ENCODE measurements at regions not wholly inside any gene's neighbourhood (a gene's known extent, or its start where the extent isn't known, plus 50 kb on each side); places are given as distances from the start of the nearest gene placed in this dataset.

DNA sequence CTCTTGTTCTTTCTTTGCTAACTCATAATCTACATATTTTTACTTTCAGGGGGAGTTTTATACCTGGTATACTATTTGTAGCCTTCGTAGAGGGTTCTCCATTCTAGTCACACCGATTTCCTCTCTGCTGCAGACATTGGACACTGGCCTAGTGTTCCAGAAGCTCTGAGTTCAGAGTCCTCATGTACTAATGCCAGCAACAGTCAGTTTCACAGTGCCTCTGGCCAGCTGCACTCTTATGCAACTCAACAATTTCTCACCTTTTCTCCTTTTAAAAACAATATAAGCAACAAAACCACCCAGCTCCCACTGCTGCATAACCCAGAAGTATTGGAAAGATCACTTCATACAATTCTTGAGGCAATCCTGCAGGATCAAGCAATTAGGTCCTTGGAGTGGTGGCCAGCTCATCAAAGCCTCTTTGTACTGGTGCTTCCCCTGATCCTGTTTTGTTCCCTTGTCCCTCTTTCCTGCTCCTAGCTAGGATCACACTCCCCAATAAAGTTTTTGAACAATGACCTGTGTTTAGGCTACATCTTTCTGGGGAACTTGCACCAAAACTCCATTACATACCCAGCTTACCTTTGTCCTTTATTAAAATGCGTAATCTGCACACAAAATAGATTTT is 98.1 kb upstream of the TUT7 start:
- no peaks in the 10 kb centered on the region for H3K9me3 ChIP-seq (ENCODE audit: control insufficient read depth in 2 of 3, low read length in 3 of 3)
- no peak for DNase-seq
- no peaks in the 10 kb centered on the region for H3K4me1 ChIP-seq (ENCODE audit: control insufficient read depth in 2 of 2, insufficient read depth in 2 of 2, low read length in 2 of 2)
- ChIA-PET CTCF (no interaction called here), POLR2A (no interaction called here)
- H3K27me3 ChIP-seq (ENCODE audit: control insufficient read depth in 2 of 2, insufficient read depth in 2 of 2, low read length in 2 of 2) = no peaks in the 10 kb centered on the region
- no peak overlapping the region for H3K4me3 ChIP-seq (ENCODE audit: low read length)
- peaks cover 0 to 16% (median 5%) of the 10 kb centered on the region in 5 donors for H3K27me3 Mint-ChIP-seq
- H3K27ac ChIP-seq (ENCODE audit: low read depth, low read length) = no peak overlapping the region
- no peak for ATAC-seq
- no peak overlapping the region for H3K27ac Mint-ChIP-seq
- H3K4me1 Mint-ChIP-seq = peaks cover 0 to 3% (median 0%) of the 10 kb centered on the region in 7 donors
- H3K9me3 Mint-ChIP-seq = peaks cover 0 to 2% (median 0%) of the 10 kb centered on the region in 11 donors
- no peak overlapping the region for H3K4me3 Mint-ChIP-seq
- no peaks in the 10 kb centered on the region for H3K36me3 Mint-ChIP-seq
- H3K36me3 ChIP-seq (ENCODE audit: control insufficient read depth in 2 of 3, insufficient read depth in 3 of 3, low read length in 3 of 3) = no peaks in the 10 kb centered on the region
- intact Hi-C loops (cut with micrococcal nuclease) = no loop called here

DNA sequence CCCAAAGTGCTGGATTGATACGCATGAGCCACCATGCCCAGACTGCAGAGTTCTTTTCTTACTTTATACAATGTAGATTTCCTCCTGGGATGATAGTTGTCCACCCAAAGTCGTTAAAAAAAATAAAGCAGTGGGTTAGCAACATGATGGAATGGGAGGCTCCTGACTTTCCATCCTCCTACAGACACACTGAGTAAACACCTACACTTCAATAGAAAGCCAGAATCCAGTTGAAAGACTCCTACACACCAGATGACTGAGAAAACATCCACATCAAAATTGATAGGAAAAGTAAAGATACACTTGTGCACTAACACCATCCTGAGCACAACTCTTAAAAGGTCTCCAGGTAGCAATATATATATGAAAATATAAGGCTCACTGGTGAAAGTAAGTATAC is 95.0 kb upstream of the TUT7 start:
- no peaks in the 10 kb centered on the region for H3K9me3 ChIP-seq (ENCODE audit: control insufficient read depth in 2 of 3, low read length in 3 of 3)
- POLR2A ChIA-PET = no interaction called here
- ATAC-seq = no peak
- H3K36me3 ChIP-seq (ENCODE audit: control insufficient read depth in 2 of 3, insufficient read depth in 3 of 3, low read length in 3 of 3) = no peaks in the 10 kb centered on the region
- no peaks in the 10 kb centered on the region for H3K36me3 Mint-ChIP-seq
- H3K4me1 ChIP-seq (ENCODE audit: control insufficient read depth in 2 of 2, insufficient read depth in 2 of 2, low read length in 2 of 2) = no peaks in the 10 kb centered on the region
- H3K27ac Mint-ChIP-seq = no peak overlapping the region
- peaks cover 0 to 26% (median 23%) of the 10 kb centered on the region in 5 donors for H3K27me3 Mint-ChIP-seq
- DNase-seq = no peak
- intact Hi-C loops (cut with micrococcal nuclease) = no loop called here
- peaks cover 0 to 2% (median 0%) of the 10 kb centered on the region in 11 donors for H3K9me3 Mint-ChIP-seq
- peaks cover 0 to 3% (median 0%) of the 10 kb centered on the region in 7 donors for H3K4me1 Mint-ChIP-seq
- no peak overlapping the region for H3K4me3 Mint-ChIP-seq
- no peak overlapping the region for H3K4me3 ChIP-seq (ENCODE audit: low read length)
- no peak overlapping the region for H3K27ac ChIP-seq (ENCODE audit: low read depth, low read length)
- H3K27me3 ChIP-seq (ENCODE audit: control insufficient read depth in 2 of 2, insufficient read depth in 2 of 2, low read length in 2 of 2) = no peaks in the 10 kb centered on the region
- CTCF ChIA-PET = no interaction called here

DNA sequence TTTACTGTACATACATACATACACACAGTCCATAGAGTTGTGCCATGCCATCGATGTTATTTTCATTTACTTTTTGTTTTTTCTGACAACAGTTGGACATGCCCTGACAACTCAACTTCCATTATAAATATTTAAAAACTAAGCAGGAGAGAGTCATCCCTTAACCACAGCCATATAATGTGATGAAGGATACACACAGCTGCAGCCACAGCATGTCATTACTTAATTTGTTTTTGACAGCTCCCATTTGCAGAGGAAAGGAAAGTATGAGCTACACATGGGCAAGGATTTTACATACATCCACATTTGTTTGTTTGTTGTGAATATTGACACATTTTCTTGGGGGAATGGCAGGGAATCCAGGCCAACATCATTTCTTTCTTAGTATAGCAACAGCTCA is 91.5 kb upstream of the TUT7 start:
- CTCF ChIA-PET = no interaction called here
- H3K4me3 ChIP-seq (ENCODE audit: low read length) = no peak overlapping the region
- intact Hi-C loops (cut with micrococcal nuclease) = no loop called here
- POLR2A ChIA-PET = interaction anchor here (0.6 kb wide), 1 partner anchor 474 kb away, joined by 5 read pairs; no protein-coding TSS in a partner anchor
- H3K4me1 ChIP-seq (ENCODE audit: control insufficient read depth in 2 of 2, insufficient read depth in 2 of 2, low read length in 2 of 2) = no peaks in the 10 kb centered on the region
- no peaks in the 10 kb centered on the region for H3K36me3 ChIP-seq (ENCODE audit: control insufficient read depth in 2 of 3, insufficient read depth in 3 of 3, low read length in 3 of 3)
- H3K36me3 Mint-ChIP-seq = no peaks in the 10 kb centered on the region
- H3K27me3 Mint-ChIP-seq = peaks cover 8 to 37% (median 25%) of the 10 kb centered on the region in 5 donors
- DNase-seq = no peak
- H3K4me3 Mint-ChIP-seq = no peak overlapping the region
- no peak for ATAC-seq
- H3K9me3 ChIP-seq (ENCODE audit: control insufficient read depth in 2 of 3, low read length in 3 of 3) = no peaks in the 10 kb centered on the region
- H3K27me3 ChIP-seq (ENCODE audit: control insufficient read depth in 2 of 2, insufficient read depth in 2 of 2, low read length in 2 of 2) = no peaks in the 10 kb centered on the region
- no peaks in the 10 kb centered on the region for H3K9me3 Mint-ChIP-seq
- no peak overlapping the region for H3K27ac Mint-ChIP-seq
- no peak overlapping the region for H3K27ac ChIP-seq (ENCODE audit: low read depth, low read length)
- peaks cover 0 to 2% (median 0%) of the 10 kb centered on the region in 7 donors for H3K4me1 Mint-ChIP-seq

DNA sequence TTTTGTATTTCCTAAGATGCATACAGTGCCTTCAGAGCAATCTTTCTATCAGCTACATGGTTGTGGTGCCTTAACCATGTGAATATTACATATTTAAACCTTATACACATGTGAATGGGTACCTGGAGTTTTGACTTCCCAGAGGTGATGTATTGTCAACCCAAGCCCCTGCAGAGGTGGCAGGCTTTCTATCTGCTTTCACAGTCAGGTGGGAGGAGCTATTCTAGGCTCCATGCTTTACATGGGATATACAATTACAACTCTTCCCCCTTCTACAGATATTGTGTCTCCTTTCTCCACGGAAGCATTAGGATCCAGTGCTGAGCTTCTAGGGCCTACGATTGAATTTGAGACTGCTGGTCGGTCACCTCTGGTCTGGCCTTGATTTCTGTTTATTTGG is 89.8 kb upstream of the TUT7 start:
- no peaks in the 10 kb centered on the region for H3K36me3 ChIP-seq (ENCODE audit: control insufficient read depth in 2 of 3, insufficient read depth in 3 of 3, low read length in 3 of 3)
- no peak for ATAC-seq
- no peaks in the 10 kb centered on the region for H3K9me3 ChIP-seq (ENCODE audit: control insufficient read depth in 2 of 3, low read length in 3 of 3)
- no peak for DNase-seq
- no peak overlapping the region for H3K4me3 ChIP-seq (ENCODE audit: low read length)
- intact Hi-C loops (cut with micrococcal nuclease) = no loop called here
- peaks cover 8 to 35% (median 29%) of the 10 kb centered on the region in 5 donors for H3K27me3 Mint-ChIP-seq
- no peak overlapping the region for H3K4me3 Mint-ChIP-seq
- H3K4me1 Mint-ChIP-seq = peaks cover 0 to 2% (median 0%) of the 10 kb centered on the region in 7 donors
- no peak overlapping the region for H3K27ac ChIP-seq (ENCODE audit: low read depth, low read length)
- no peaks in the 10 kb centered on the region for H3K27me3 ChIP-seq (ENCODE audit: control insufficient read depth in 2 of 2, insufficient read depth in 2 of 2, low read length in 2 of 2)
- POLR2A ChIA-PET = no interaction called here
- CTCF ChIA-PET = no interaction called here
- peaks cover 0 to 3% (median 0%) of the 10 kb centered on the region in 11 donors for H3K9me3 Mint-ChIP-seq
- H3K4me1 ChIP-seq (ENCODE audit: control insufficient read depth in 2 of 2, insufficient read depth in 2 of 2, low read length in 2 of 2) = no peaks in the 10 kb centered on the region
- no peak overlapping the region for H3K27ac Mint-ChIP-seq
- peaks cover 0 to under 1% (median 0%) of the 10 kb centered on the region in 5 donors for H3K36me3 Mint-ChIP-seq

DNA sequence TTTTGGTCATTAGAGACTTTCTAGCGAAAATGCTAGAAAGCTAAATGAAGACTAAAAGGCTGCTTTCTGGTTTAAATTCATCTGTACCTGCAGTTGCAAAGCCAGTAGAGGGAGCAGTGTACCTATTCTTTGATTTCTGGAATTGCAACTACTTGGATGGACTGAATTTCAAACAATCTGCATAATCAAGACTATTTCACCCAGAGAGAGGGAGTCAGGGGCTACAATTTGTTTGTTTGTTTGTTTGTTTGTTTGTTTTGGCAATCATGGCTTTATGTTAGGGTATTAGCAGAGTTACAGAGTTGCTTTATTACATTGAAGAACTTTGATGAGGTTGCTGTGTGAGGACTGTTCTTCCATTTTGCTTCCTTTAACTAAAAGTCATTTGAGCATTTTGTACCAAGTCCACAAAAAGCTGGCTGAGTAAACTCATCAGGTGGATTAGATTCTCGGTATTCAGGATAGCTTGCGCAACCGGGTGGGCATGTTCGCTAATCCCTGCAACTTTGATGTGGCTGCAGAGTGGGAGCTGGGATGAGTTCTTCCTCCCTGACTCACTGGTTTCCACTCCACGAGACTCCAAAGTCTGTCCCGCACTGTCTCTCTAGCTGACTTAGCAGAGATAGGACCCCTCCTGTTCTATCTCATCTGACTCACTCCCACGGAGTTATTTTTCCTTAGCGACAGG is 80.0 kb upstream of the TUT7 start:
- Mint-ChIP-seq H3K27me3 (peaks cover 2 to 40% (median 31%) of the 10 kb centered on the region in 5 donors), H3K4me3 (no peak overlapping the region), H3K36me3 (peaks cover 0 to 5% (median 0%) of the 10 kb centered on the region in 5 donors), H3K27ac (no peak overlapping the region), H3K9me3 (peaks cover 0 to 14% (median 4%) of the 10 kb centered on the region in 11 donors), H3K4me1 (no peaks in the 10 kb centered on the region)
- intact Hi-C loops (cut with micrococcal nuclease) = loop anchor here (1.0 to 5.0 kb wide), 2 partner anchors 232 to 890 kb away; no protein-coding TSS in a partner anchor
- DNase-seq (peak in 5 of 9 donors; percentile 7 to 28 (median 16)), ATAC-seq (no peak)
- H3K4me1 ChIP-seq (ENCODE audit: control insufficient read depth in 2 of 2, insufficient read depth in 2 of 2, low read length in 2 of 2) = no peaks in the 10 kb centered on the region
- H3K9me3 ChIP-seq (ENCODE audit: control insufficient read depth in 2 of 3, low read length in 3 of 3) = no peaks in the 10 kb centered on the region
- H3K27ac ChIP-seq (ENCODE audit: low read depth, low read length) = no peak overlapping the region
- H3K36me3 ChIP-seq (ENCODE audit: control insufficient read depth in 2 of 3, insufficient read depth in 3 of 3, low read length in 3 of 3) = no peaks in the 10 kb centered on the region
- ChIA-PET CTCF (no interaction called here), POLR2A (no interaction called here)
- H3K27me3 ChIP-seq (ENCODE audit: control insufficient read depth in 2 of 2, insufficient read depth in 2 of 2, low read length in 2 of 2) = peaks cover 0 to 4% of the 10 kb centered on the region in 2 donors
- no peak overlapping the region for H3K4me3 ChIP-seq (ENCODE audit: low read length)

DNA sequence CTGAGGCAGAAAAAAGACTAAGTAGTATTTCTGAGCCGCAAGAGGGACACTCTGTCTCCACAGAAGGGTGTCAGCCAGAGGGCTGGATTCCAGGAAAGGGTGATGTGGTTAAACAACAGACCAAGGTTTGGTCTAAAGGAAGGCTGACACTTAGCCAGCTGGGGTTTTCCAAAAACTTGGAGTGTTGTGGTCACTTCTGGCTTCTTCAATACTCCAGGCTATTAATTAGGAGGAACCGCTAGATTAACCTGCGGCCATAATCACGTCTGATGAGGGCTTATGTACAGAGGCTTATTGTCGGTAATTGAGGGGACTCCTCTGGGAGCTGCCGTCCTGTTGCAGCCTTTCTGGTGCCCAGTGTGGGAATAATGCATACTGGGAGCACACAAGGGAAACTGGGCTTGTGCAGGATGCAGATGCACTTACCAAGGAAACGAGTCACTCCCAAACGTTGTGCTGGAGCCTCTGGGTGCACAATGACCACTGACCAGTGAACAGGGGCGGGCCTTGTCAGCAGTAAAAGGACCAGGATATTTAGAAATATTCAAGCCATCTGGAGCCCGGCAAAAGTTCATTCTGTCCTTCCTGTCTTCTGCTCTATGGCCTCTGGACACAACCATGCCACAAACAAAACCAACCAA is 70.2 kb upstream of the TUT7 start:
- ATAC-seq (no peak), DNase-seq (no peak)
- Histone ChIP-seq H3K27me3 (ENCODE audit: control insufficient read depth in 2 of 2, insufficient read depth in 2 of 2, low read length in 2 of 2) (no peaks in the 10 kb centered on the region), H3K36me3 (ENCODE audit: control insufficient read depth in 2 of 3, insufficient read depth in 3 of 3, low read length in 3 of 3) (no peaks in the 10 kb centered on the region), H3K4me1 (ENCODE audit: control insufficient read depth in 2 of 2, insufficient read depth in 2 of 2, low read length in 2 of 2) (no peaks in the 10 kb centered on the region), H3K27ac (ENCODE audit: low read depth, low read length) (no peak overlapping the region), H3K9me3 (ENCODE audit: control insufficient read depth in 2 of 3, low read length in 3 of 3) (no peaks in the 10 kb centered on the region), H3K4me3 (ENCODE audit: low read length) (no peak overlapping the region)
- Mint-ChIP-seq H3K9me3 (no peaks in the 10 kb centered on the region), H3K36me3 (no peaks in the 10 kb centered on the region), H3K4me3 (no peak overlapping the region), H3K27me3 (peaks cover 2 to 23% (median 14%) of the 10 kb centered on the region in 5 donors), H3K4me1 (no peaks in the 10 kb centered on the region), H3K27ac (peak overlapping the region in 1 of 9 donors; percentile 56)
- intact Hi-C loops (cut with micrococcal nuclease) = no loop called here
- ChIA-PET POLR2A (no interaction called here), CTCF (no interaction called here)
